Thoracic aorta (tissue), 2 donors: ENCODE measurements at regions not wholly inside any gene's neighbourhood (a gene's known extent, or its start where the extent isn't known, plus 50 kb on each side); places are given as distances from the start of the nearest gene placed in this dataset.

Experiments used
- ATAC-seq: fragments of 150-250 bp; one replicate; pipeline ENCODE4 v1.8.0; 2017; ENCODE audit warnings: low read depth; ENCODE audit not compliant: insufficient number of reproducible peaks, low FRiP score
- DNase-seq: peaks from one replicate; pipeline ENCODE4 v3.0.0-alpha.2; 2020; ENCODE audit warnings: low spot score
- H3K27ac ChIP-seq, 2 donors: fragments of 200-600 bp; sonication (generic); 1 replicate in 1 of 2; 2 replicates in 1 of 2; pipeline ENCODE4 v1.5.1; 2016; ENCODE audit warnings: mild to moderate bottlenecking in 2 of 2, moderate library complexity in 2 of 2
- H3K27me3 ChIP-seq: fragments of 200-600 bp; sonication (generic); replicated peaks from 2 replicates; pipeline ENCODE4 v1.6.0; 2016; ENCODE audit warnings: mild to moderate bottlenecking; ENCODE audit not compliant: insufficient read depth
- H3K36me3 ChIP-seq: fragments of 200-600 bp; sonication (generic); one replicate; pipeline ENCODE4 v1.5.1; 2016
- H3K4me1 ChIP-seq, 2 donors: fragments of 200-600 bp; sonication (generic); 1 replicate in 1 of 2; 2 replicates in 1 of 2; pipeline versions ENCODE4 v1.5.1 to v1.6.0; 2016; ENCODE audit warnings: low read depth in 2 of 2, mild to moderate bottlenecking in 1 of 2; ENCODE audit not compliant: control insufficient read depth in 1 of 2
- H3K4me3 ChIP-seq: fragments of 200-600 bp; sonication (generic); 2 replicates; pipeline ENCODE4 v1.5.1; 2016; ENCODE audit warnings: mild to moderate bottlenecking
- H3K9me3 ChIP-seq: fragments of 200-600 bp; sonication (generic); 2 replicates; pipeline ENCODE4 v1.5.1; 2016
- TF ChIP-seq, protein P1 (sequence below): fragments of 200-600 bp; sonication (generic); IDR thresholded peaks from one replicate; pipeline ENCODE4 v1.5.1; 2019; ENCODE audit warnings: antibody characterized with exemption

DNA sequence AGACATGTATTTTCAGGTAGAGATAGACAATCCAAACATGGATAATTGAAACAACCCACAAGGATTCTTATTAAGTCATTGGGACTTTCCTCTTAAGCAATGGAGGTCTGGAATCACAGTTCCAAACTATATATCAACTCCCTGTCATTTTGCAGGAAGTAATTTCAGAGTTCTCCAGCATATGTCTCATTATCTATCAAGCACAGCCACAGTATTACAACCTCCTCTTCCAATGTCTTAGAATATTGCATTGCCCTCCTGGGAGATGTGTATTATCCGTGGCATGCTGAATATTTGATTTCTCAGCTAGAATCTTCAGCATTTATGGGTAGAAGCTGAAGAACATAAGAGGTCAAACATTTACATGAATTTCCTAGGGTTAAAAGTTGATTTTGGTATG lies 1255.8 kb downstream of the SORCS1 start:
- ATAC-seq, result no peak
- TF ChIP-seq, protein P1, sequence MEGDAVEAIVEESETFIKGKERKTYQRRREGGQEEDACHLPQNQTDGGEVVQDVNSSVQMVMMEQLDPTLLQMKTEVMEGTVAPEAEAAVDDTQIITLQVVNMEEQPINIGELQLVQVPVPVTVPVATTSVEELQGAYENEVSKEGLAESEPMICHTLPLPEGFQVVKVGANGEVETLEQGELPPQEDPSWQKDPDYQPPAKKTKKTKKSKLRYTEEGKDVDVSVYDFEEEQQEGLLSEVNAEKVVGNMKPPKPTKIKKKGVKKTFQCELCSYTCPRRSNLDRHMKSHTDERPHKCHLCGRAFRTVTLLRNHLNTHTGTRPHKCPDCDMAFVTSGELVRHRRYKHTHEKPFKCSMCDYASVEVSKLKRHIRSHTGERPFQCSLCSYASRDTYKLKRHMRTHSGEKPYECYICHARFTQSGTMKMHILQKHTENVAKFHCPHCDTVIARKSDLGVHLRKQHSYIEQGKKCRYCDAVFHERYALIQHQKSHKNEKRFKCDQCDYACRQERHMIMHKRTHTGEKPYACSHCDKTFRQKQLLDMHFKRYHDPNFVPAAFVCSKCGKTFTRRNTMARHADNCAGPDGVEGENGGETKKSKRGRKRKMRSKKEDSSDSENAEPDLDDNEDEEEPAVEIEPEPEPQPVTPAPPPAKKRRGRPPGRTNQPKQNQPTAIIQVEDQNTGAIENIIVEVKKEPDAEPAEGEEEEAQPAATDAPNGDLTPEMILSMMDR, result no peak

GRCh38 chr10:105885495-105885894 lies 1244.4 kb downstream of the SORCS3 start:
- H3K9me3 ChIP-seq, result peaks cover 3% of the 10 kb centered on the region
- H3K4me3 ChIP-seq, result no peak overlapping the region
- no peak overlapping the region for H3K27ac ChIP-seq
- no peaks in the 10 kb centered on the region for H3K27me3 ChIP-seq
- no peaks in the 10 kb centered on the region for H3K4me1 ChIP-seq
- DNase-seq (no peak), ATAC-seq (no peak)
- H3K36me3 ChIP-seq, result no peaks in the 10 kb centered on the region
- TF ChIP-seq, protein P1, result no peak

More for the DNA sequence above, 1255.8 kb downstream of the SORCS1 start:
- no peaks in the 10 kb centered on the region for H3K4me1 ChIP-seq
- no peak overlapping the region for H3K4me3 ChIP-seq
- H3K36me3 ChIP-seq, result no peaks in the 10 kb centered on the region
- no peaks in the 10 kb centered on the region for H3K9me3 ChIP-seq
- H3K27ac ChIP-seq, result no peak overlapping the region
- DNase-seq, result no peak
- H3K27me3 ChIP-seq, result no peaks in the 10 kb centered on the region

- H3K27ac ChIP-seq, result no peak overlapping the region
- no peak overlapping the region for H3K4me3 ChIP-seq
- TF ChIP-seq, protein P1, result no peak
- ATAC-seq (no peak), DNase-seq (no peak)
- no peaks in the 10 kb centered on the region for H3K27me3 ChIP-seq
- no peaks in the 10 kb centered on the region for H3K36me3 ChIP-seq
- H3K4me1 ChIP-seq, result no peaks in the 10 kb centered on the region
- no peaks in the 10 kb centered on the region for H3K9me3 ChIP-seq
Measured at GRCh38 chr10:105879401-105879800, 1238.3 kb downstream of the SORCS3 start.

GRCh38 chr10:105875050-105875449 lies 1234.0 kb downstream of the SORCS3 start:
- TF ChIP-seq, protein P1, result no peak
- no peak overlapping the region for H3K27ac ChIP-seq

DNA sequence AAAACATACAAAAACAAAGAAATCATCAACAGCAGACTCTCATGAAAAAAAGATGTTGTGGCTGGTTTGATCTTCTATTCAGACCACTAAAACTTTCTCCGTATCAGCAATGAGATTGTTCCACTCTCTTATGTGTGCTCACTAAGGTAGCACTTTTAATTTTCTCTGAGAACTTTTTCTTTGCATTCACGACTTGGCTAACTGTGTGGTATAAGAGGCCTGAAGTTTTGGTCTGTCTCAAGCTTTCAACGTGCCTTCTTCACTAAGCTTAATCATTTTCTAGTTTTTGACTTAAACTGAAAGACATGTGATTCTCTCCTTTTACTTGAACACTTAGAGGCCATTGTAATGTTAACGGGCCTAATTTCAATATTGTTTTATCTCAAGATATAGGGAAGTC lies 1231.6 kb downstream of the SORCS3 start:
- H3K36me3 ChIP-seq, result no peaks in the 10 kb centered on the region
- no peak for DNase-seq
- TF ChIP-seq, protein P1, result no peak

More at GRCh38 chr10:105875050-105875449, 1234.0 kb downstream of the SORCS3 start:
- no peak for DNase-seq
- Histone ChIP-seq H3K27me3 (no peaks in the 10 kb centered on the region), H3K4me1 (no peaks in the 10 kb centered on the region), H3K9me3 (peaks cover 6% of the 10 kb centered on the region), H3K4me3 (no peak overlapping the region), H3K36me3 (no peaks in the 10 kb centered on the region)
- no peak for ATAC-seq

More for the DNA sequence above, 1231.6 kb downstream of the SORCS3 start:
- no peaks in the 10 kb centered on the region for H3K27me3 ChIP-seq
- no peak overlapping the region for H3K4me3 ChIP-seq
- no peak for ATAC-seq
- H3K9me3 ChIP-seq, result peaks cover 6% of the 10 kb centered on the region
- no peak overlapping the region for H3K27ac ChIP-seq
- H3K4me1 ChIP-seq, result no peaks in the 10 kb centered on the region
